IPS-NIHi7 (cell line): ENCODE measurements at regions not wholly inside any gene's neighbourhood (a gene's known extent, or its start where the extent isn't known, plus 50 kb on each side); places are given as distances from the start of the nearest gene placed in this dataset.
"Not testable (repeated sequence)": the region's sequence is repeated elsewhere in the genome, so short reads cannot be mapped to it uniquely, and the experiment has no call there.

Experiments
- DNase-seq: peaks from one replicate; pipeline ENCODE4 v3.0.0; 2012; ENCODE audit warnings: mixed read lengths; ENCODE audit errors: extremely low spot score

- not testable (repeated sequence) for DNase-seq
These were observed 85.6 kb downstream of the OR2B2 start for GRCh38 chr6:27826612-27826985.

- not testable (repeated sequence) for DNase-seq
These were observed 86.2 kb downstream of the OR2B2 start for GRCh38 chr6:27825848-27826611.

GRCh38 chr6:27825025-27825793 is 87.0 kb downstream of the OR2B2 start:
- no peak for DNase-seq

- DNase-seq, result not testable (repeated sequence)
These were observed 87.8 kb downstream of the OR2B2 start for GRCh38 chr6:27824211-27825024.

- not testable (repeated sequence) for DNase-seq
These were observed 88.4 kb downstream of the OR2B2 start for GRCh38 chr6:27823714-27824210.

- no peak for DNase-seq
These were observed 95.3 kb downstream of the OR2B2 start for GRCh38 chr6:27816906-27817305.

- DNase-seq, result peak; percentile 50
These were observed 97.4 kb downstream of the OR2B2 start for GRCh38 chr6:27814665-27815424.

- not testable (repeated sequence) for DNase-seq
These were observed 97.9 kb downstream of the OR2B2 start for GRCh38 chr6:27814415-27814664.

GRCh38 chr6:27812805-27813492 is 99.2 kb downstream of the OR2B2 start:
- no peak for DNase-seq

- no peak for DNase-seq
These were observed 100.0 kb downstream of the OR2B2 start for GRCh38 chr6:27812078-27812804.

GRCh38 chr6:27811451-27811772 is 100.8 kb downstream of the OR2B2 start:
- no peak for DNase-seq

GRCh38 chr6:27810768-27811450 is 101.3 kb downstream of the OR2B2 start:
- no peak for DNase-seq

- peak; percentile 56 for DNase-seq
These were observed 102.0 kb downstream of the OR2B2 start for GRCh38 chr6:27809939-27810767.

- no peak for DNase-seq
These were observed 102.9 kb downstream of the OR2B2 start for GRCh38 chr6:27809067-27809938.

- not testable (repeated sequence) for DNase-seq
These were observed 103.7 kb downstream of the OR2B2 start for GRCh38 chr6:27808242-27809066.

GRCh38 chr6:27807441-27808241 is 104.6 kb downstream of the OR2B2 start:
- peak; percentile 68 for DNase-seq
